AG10803 (cell line): ENCODE measurements at regions not wholly inside any gene's neighbourhood (a gene's known extent, or its start where the extent isn't known, plus 50 kb on each side); places are given as distances from the start of the nearest gene placed in this dataset.
"Not testable (repeated sequence)": the region's sequence is repeated elsewhere in the genome, so short reads cannot be mapped to it uniquely, and the experiment has no call there.

ENCODE experiments used
- DNase-seq: peaks from one replicate; pipeline ENCODE4 v3.0.0; 2010; ENCODE audit warnings: low read depth
- H3K4me3 ChIP-seq: 2 replicates; pipeline ENCODE4 v1.5.1; 2011; ENCODE audit warnings: mild to moderate bottlenecking, low read length, control low read depth
- TF ChIP-seq, protein P1 (sequence below): conservative IDR thresholded peaks from 2 replicates; pipeline ENCODE4 v1.5.1; 2011; ENCODE audit warnings: mild to moderate bottlenecking, low read length, control low read depth, inconsistent platforms

DNA sequence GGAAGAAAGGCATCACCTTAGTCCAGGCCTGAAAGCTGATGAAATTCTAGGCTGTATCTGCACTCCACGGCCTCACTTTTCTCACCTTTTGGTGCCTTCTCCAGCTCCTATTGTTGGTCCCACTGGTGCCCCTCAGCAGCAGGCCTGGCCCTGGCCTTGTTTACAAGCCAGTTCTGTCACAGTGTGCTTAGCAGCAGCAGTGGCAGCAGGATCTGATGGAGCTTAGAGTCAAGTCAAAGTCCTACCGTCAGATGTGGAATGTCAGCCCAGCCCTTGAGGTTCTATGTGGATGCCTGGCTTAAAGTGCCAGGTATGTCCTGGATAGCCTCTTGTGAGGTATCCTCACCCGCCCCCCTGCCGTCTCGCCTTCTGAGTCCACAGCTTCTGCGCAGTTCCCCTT is 281.3 kb downstream of the SUCLG1 start:
- no peak for DNase-seq
- no peak overlapping the region for H3K4me3 ChIP-seq
- TF ChIP-seq, protein P1, sequence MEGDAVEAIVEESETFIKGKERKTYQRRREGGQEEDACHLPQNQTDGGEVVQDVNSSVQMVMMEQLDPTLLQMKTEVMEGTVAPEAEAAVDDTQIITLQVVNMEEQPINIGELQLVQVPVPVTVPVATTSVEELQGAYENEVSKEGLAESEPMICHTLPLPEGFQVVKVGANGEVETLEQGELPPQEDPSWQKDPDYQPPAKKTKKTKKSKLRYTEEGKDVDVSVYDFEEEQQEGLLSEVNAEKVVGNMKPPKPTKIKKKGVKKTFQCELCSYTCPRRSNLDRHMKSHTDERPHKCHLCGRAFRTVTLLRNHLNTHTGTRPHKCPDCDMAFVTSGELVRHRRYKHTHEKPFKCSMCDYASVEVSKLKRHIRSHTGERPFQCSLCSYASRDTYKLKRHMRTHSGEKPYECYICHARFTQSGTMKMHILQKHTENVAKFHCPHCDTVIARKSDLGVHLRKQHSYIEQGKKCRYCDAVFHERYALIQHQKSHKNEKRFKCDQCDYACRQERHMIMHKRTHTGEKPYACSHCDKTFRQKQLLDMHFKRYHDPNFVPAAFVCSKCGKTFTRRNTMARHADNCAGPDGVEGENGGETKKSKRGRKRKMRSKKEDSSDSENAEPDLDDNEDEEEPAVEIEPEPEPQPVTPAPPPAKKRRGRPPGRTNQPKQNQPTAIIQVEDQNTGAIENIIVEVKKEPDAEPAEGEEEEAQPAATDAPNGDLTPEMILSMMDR: no peak

DNA sequence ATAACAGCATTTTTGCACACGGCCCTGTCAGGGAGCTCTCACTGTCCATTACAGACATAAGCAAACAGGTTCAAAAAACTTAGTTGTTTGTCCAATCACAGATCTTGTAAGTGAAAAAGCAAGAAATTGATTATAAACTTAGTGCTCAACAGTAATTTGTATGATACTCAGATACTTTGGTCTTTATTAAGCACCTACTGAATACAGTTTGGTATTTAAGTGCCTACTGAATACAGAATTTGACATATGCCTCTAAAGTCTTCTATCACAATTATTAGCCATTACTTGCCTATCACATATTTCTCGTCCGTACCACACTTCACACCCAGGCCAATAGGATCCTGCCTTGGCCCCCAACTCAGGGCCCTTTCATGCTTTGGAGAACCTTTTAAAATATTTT is 283.1 kb downstream of the SUCLG1 start:
- TF ChIP-seq, protein P1: no peak
- H3K4me3 ChIP-seq: no peak overlapping the region
- no peak for DNase-seq

DNA sequence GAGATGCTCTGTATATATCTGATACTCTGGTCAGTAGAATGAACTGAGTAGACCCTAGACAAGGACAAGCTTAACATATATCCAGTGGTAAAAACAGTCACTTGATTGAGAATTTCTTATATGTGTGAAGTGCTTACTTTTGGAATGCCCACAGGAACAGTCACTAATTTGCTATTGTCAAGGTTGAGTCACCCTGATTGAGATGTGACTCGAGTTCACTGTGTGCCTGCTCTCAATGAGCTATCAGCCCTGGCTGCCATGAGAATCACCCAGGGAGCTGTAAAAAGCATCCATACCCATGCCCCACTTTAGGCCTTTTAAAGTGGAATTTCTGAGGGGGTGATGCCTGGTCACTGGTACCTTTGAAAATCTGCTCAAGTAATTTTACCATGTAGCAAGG is 283.7 kb downstream of the SUCLG1 start:
- DNase-seq: no peak
- TF ChIP-seq, protein P1: no peak
- no peak overlapping the region for H3K4me3 ChIP-seq

DNA sequence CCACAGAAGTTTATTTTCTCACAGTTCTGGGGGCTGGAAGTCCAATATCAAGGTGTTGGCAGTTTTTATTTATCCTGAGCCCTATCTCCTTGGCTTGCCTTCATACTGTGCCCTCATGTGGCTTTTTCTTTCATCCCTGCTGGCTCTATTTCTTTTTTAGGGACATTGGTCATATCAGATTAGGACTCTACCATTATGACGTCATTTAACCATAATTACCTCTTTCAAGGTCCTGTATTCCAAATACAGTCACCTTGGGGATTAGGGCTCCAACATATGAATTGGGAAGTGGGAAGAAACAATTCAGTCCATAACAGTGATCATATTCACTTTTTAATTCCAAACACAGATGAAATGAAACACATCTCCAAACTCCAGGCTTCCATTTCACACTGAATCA is 286.0 kb downstream of the SUCLG1 start:
- TF ChIP-seq, protein P1: no peak
- no peak for DNase-seq
- H3K4me3 ChIP-seq: no peak overlapping the region

DNA sequence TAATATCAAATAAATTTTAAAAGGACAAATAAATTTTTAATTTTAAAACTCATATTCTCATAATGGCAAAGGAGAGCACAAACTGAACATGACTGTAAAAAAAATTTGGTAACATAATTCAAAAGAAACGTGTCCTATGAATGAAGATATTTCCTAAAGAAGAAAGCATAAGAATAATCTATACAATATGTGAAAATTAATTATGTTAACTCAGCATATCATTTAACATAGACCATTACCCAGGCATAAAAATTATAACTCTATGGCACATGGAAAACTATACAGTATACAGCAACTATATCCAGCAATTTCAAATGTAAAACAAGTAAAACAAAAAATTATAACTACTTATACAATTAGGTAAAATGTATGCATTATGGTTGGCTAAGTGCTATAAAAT is 288.1 kb downstream of the SUCLG1 start:
- no peak overlapping the region for H3K4me3 ChIP-seq
- TF ChIP-seq, protein P1: no peak
- no peak for DNase-seq

DNA sequence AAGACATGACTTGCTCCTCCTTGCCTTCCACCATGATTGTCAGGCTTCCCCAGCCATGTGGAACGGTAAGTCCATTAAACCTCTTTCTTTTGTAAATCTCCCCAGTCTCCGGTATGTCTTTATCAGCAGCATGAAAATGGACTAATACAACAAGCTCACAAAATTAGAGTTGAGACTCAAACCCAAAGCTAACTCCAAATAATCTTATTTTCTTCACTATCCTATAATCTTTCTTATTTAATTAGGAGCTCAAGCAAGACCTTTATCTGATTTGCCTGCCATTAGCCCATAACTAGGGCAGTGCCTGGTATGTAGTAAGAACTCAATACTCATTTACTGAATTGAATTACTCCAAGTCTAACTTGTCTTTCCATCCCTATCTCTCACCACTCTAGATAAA is 289.2 kb downstream of the SUCLG1 start:
- DNase-seq: no peak
- no peak overlapping the region for H3K4me3 ChIP-seq
- TF ChIP-seq, protein P1: no peak

DNA sequence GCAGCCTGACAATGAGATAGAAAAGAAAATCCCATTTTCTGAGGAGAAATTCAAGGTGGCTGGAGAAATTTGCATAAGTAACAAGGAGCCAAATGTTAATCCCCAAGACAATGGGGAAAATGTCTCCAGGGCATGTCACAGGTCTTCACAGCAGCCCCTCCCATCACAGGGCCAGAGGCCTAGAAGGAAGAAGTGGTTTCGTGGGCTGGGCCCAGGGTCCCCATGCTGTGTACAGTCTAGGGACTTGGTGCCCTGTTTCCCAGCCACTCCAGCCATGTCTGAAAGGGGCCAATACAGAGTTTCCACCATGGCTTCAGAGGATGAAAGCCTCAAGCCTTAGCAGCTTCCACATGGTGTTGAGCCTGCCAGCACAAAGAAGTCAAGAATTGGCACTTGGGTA is 290.5 kb downstream of the SUCLG1 start:
- not testable (repeated sequence) for H3K4me3 ChIP-seq, DNase-seq

DNA sequence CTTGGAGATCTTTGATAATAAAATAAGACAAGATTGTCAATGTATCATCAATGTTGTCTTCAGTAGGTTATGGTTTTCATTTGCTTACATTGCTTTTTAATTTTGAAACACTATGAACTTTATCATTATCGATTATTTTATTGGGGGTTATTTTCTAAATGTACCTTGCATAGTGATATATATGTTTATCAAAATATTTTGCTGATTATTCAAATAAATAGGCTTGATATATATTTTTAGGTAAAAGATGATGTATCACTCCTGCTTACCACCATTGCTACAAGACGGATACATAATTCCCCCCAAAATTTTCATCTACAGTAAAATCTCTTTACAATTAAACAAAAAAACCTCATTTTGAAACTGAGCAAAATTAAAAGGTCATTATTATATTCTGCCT is 293.8 kb downstream of the SUCLG1 start:
- no peak for DNase-seq
- TF ChIP-seq, protein P1: no peak
- H3K4me3 ChIP-seq: no peak overlapping the region
